ENCODE measurements at regions not wholly inside any gene's neighbourhood (a gene's known extent, or its start where the extent isn't known, plus 50 kb on each side); places are given as distances from the start of the nearest gene placed in this dataset.

DNA sequence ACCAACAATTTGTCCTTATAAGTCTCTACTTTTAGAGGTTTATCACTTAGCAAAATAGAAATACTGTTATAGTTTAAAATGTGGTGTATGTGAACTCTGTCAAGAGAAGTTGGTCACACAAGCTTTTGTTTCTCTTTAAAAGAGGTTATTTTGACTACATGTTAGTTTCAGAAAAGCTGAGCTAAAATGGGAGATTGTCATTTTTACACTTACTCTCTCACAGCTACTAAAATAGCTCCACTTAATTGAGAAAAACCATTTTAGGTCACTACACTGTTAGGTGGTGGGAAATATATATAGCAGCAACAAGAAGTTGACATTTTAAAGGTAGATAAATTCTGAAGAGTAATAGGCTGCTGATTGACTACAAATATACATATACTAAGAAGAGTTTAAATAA, 161.5 kb upstream of the KCNJ3 start:
- Histone ChIP-seq H3K4me3 (no peak overlapping the region), H2AFZ (ENCODE audit: low read depth, low read length) (no peak overlapping the region), H4K20me1 (replicated peaks; ENCODE audit: control insufficient read depth, insufficient read depth, low read length) (no peaks in the 10 kb centered on the region), H3K27ac (ENCODE audit: extremely low read depth, low read depth, low read length) (no peak overlapping the region), H3K4me1 (replicated peaks in 1 of 2; ENCODE audit: control insufficient read depth in 2 of 2, insufficient read depth in 2 of 2, low read length in 2 of 2) (no peaks in the 10 kb centered on the region), H3K4me2 (ENCODE audit: insufficient read depth, low read length) (no peak overlapping the region), H3K9me1 (ENCODE audit: control insufficient read depth, insufficient read depth, low read length) (no peaks in the 10 kb centered on the region), H3K36me3 (ENCODE audit: control insufficient read depth, insufficient read depth, low read length) (no peaks in the 10 kb centered on the region), H3K27me3 (ENCODE audit: control insufficient read depth in 2 of 2, insufficient read depth in 2 of 2, low read length in 2 of 2) (no peaks in the 10 kb centered on the region), H3K9ac (ENCODE audit: insufficient read depth in 1 of 2, low read depth in 2 of 2, low read length in 2 of 2) (no peak overlapping the region), H3K79me2 (ENCODE audit: control insufficient read depth, insufficient read depth, low read length) (no peaks in the 10 kb centered on the region), H3K9me3 (replicated peaks; ENCODE audit: control insufficient read depth, insufficient read depth, low read depth, low read length) (no peaks in the 10 kb centered on the region)
- in situ Hi-C loops (cut with MboI) = no loop called here
- ATAC-seq = no peak
- ChIA-PET POLR2A (no interaction called here), CTCF (ENCODE audit: low intra/inter-chr PET ratio) (no interaction called here)
- TF ChIP-seq COPS2 (conservative IDR thresholded peaks at IDR 0.05) = no peak
- no peak for TF ChIP-seq FOXM1 (IDR thresholded peaks at IDR 0.05; ENCODE audit: low read depth)
- TF ChIP-seq FOXM1 (CRISPR knock-in tag; IDR thresholded peaks at IDR 0.05; ENCODE audit: low read depth) = no peak
- no peak for TF ChIP-seq RBM17 (IDR thresholded peaks at IDR 0.05; ENCODE audit: borderline replicate concordance, low read depth, low read length)
- TF ChIP-seq GATAD2B (IDR thresholded peaks at IDR 0.05; ENCODE audit: borderline replicate concordance) = no peak
- TF ChIP-seq STAT5B (CRISPR knock-in tag; IDR thresholded peaks at IDR 0.05) = no peak
- no peak for TF ChIP-seq TFAM (CRISPR knock-in tag; conservative IDR thresholded peaks at IDR 0.05)
- TF ChIP-seq SPI1 (IDR thresholded peaks at IDR 0.05; ENCODE audit: borderline replicate concordance, low read depth, low read length) = no peak
- TF ChIP-seq SRSF3 (IDR thresholded peaks at IDR 0.05; ENCODE audit: insufficient read depth, low read length) = no peak
- no peak for TF ChIP-seq TCF3 (CRISPR knock-in tag; IDR thresholded peaks at IDR 0.05)
- TF ChIP-seq, protein P1, sequence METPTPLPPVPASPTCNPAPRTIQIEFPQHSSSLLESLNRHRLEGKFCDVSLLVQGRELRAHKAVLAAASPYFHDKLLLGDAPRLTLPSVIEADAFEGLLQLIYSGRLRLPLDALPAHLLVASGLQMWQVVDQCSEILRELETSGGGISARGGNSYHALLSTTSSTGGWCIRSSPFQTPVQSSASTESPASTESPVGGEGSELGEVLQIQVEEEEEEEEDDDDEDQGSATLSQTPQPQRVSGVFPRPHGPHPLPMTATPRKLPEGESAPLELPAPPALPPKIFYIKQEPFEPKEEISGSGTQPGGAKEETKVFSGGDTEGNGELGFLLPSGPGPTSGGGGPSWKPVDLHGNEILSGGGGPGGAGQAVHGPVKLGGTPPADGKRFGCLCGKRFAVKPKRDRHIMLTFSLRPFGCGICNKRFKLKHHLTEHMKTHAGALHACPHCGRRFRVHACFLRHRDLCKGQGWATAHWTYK (CRISPR knock-in tag; IDR thresholded peaks at IDR 0.05) = no peak
- no peak for TF ChIP-seq MECOM (CRISPR knock-in tag; IDR thresholded peaks at IDR 0.05)
- TF ChIP-seq, protein P2, sequence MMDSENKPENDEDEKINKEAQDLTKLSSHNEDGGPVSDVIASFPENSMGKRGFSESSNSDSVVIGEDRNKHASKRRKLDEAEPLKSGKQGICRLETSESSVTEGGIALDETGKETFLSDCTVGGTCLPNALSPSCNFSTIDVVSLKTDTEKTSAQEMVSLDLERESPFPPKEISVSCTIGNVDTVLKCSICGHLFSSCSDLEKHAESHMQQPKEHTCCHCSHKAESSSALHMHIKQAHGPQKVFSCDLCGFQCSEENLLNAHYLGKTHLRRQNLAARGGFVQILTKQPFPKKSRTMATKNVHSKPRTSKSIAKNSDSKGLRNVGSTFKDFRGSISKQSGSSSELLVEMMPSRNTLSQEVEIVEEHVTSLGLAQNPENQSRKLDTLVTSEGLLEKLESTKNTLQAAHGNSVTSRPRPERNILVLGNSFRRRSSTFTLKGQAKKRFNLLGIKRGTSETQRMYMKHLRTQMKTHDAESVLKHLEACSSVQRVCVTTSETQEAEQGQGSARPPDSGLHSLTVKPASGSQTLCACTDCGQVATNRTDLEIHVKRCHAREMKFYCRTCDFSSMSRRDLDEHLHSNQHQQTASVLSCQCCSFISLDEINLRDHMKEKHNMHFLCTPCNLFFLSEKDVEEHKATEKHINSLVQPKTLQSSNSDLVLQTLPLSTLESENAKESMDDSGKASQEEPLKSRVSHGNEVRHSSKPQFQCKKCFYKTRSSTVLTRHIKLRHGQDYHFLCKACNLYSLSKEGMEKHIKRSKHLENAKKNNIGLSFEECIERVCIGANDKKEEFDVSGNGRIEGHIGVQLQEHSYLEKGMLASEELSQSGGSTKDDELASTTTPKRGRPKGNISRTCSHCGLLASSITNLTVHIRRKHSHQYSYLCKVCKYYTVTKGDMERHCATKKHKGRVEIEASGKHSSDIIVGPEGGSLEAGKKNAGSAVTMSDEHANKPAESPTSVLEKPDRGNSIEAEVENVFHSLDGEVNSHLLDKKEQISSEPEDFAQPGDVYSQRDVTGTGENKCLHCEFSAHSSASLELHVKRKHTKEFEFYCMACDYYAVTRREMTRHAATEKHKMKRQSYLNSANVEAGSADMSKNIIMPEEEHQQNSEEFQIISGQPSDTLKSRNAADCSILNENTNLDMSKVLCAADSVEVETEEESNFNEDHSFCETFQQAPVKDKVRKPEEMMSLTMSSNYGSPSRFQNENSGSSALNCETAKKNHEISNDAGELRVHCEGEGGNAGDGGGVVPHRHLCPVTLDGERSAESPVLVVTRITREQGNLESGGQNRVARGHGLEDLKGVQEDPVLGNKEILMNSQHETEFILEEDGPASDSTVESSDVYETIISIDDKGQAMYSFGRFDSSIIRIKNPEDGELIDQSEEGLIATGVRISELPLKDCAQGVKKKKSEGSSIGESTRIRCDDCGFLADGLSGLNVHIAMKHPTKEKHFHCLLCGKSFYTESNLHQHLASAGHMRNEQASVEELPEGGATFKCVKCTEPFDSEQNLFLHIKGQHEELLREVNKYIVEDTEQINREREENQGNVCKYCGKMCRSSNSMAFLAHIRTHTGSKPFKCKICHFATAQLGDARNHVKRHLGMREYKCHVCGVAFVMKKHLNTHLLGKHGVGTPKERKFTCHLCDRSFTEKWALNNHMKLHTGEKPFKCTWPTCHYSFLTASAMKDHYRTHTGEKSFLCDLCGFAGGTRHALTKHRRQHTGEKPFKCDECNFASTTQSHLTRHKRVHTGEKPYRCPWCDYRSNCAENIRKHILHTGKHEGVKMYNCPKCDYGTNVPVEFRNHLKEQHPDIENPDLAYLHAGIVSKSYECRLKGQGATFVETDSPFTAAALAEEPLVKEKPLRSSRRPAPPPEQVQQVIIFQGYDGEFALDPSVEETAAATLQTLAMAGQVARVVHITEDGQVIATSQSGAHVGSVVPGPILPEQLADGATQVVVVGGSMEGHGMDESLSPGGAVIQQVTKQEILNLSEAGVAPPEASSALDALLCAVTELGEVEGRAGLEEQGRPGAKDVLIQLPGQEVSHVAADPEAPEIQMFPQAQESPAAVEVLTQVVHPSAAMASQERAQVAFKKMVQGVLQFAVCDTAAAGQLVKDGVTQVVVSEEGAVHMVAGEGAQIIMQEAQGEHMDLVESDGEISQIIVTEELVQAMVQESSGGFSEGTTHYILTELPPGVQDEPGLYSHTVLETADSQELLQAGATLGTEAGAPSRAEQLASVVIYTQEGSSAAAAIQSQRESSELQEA (IDR thresholded peaks at IDR 0.05; ENCODE audit: low read depth) = no peak
- DNase-seq (ENCODE audit: extremely low read depth in 1 of 4, low spot score in 3 of 4) = no peak
- FAIRE-seq = no peak
- intact Hi-C loops (cut with micrococcal nuclease) = no loop called here
- no TSS peak for BruUV-seq (replicated peaks)

Data from K562 (cell line).